Breast epithelium (tissue), 4 donors: ENCODE measurements at regions not wholly inside any gene's neighbourhood (a gene's known extent, or its start where the extent isn't known, plus 50 kb on each side); places are given as distances from the start of the nearest gene placed in this dataset.

Experiments
- DNase-seq, 2 donors: peaks; one replicate each; pipeline ENCODE4 v3.0.0-alpha.2; 2019; ENCODE audit warnings: low spot score in 2 of 2
- H3K27ac ChIP-seq, 2 donors: fragments of 200-600 bp; sonication (generic) in 1 of 2; one replicate each; pipeline ENCODE4 v1.5.1; 2016 to 2019; ENCODE audit warnings: mild to moderate bottlenecking in 1 of 2
- H3K27me3 ChIP-seq, 2 donors: fragments of 200-600 bp; sonication (generic) in 1 of 2; one replicate each; pipeline versions ENCODE4 v1.5.1 to v1.6.0; 2017 to 2019; ENCODE audit warnings: control low read depth in 1 of 2, mild to moderate bottlenecking in 1 of 2
- H3K36me3 ChIP-seq: fragments of 200-600 bp; one replicate; pipeline ENCODE4 v1.5.1; 2019
- H3K4me1 ChIP-seq, 2 donors: fragments of 200-600 bp; sonication (generic); one replicate each; pipeline ENCODE4 v1.5.1; 2016 to 2019; ENCODE audit warnings: control low read depth in 1 of 2
- H3K4me3 ChIP-seq, 3 donors: fragments of 200-600 bp; sonication (generic); 1 replicate in 2 of 3; 2 replicates in 1 of 3; pipeline ENCODE4 v1.5.1; 2016 to 2019; ENCODE audit warnings: mild to moderate bottlenecking in 3 of 3, moderate library complexity in 2 of 3
- H3K9me3 ChIP-seq, 2 donors: fragments of 200-600 bp; sonication (generic) in 1 of 2; one replicate each; pipeline ENCODE4 v1.5.1; 2016 to 2019; ENCODE audit warnings: control low read depth in 1 of 2
- POLR2A ChIP-seq: fragments of 450-650 bp; IDR thresholded peaks from one replicate; pipeline ENCODE4 v1.6.1; 2016; ENCODE audit warnings: antibody characterized with exemption, mild to moderate bottlenecking, moderate library complexity
- POLR2AphosphoS5 ChIP-seq, 3 donors: sonication (generic); formaldehyde crosslinking; IDR thresholded peaks; one replicate each; pipeline ENCODE4 v1.6.1; 2017; ENCODE audit warnings: antibody characterized with exemption in 3 of 3
- intact Hi-C: fragments of 100-400 bp; cut with DNase I; formaldehyde crosslinking; loops from one replicate; pipeline ENCODE4 v1.15.1; 2023; ENCODE audit warnings: low total_unique reads
- TF ChIP-seq, protein P1 (sequence below), 3 donors: fragments of 450-650 bp; IDR thresholded peaks; one replicate each; pipeline ENCODE4 v1.5.1; 2016 to 2017; ENCODE audit warnings: antibody characterized with exemption in 3 of 3, mild to moderate bottlenecking in 3 of 3, moderate library complexity in 3 of 3

DNA sequence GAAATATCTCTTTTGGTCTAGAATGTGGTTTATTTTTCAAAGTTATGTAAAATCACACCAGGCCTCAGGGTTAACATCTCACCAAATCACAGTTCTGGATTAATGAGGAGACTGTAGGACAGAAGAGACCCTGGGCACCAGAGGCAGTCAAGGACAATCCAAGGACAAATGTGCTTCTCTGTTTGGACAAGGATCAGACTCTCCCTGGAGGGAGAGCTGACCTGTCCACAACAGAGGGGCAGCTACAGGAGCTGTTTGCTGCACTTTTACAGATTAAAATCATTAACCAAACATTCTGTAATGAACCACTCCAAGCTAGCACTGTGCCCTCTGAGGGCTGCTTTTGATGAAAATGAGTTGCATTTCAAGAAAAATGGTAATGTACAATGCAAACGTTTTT, 690.6 kb upstream of the SLC8A1 start:
- H3K36me3 ChIP-seq = no peaks in the 10 kb centered on the region
- intact Hi-C loops = no loop called here
- H3K27ac ChIP-seq = no peak overlapping the region
- no peaks in the 10 kb centered on the region for H3K4me1 ChIP-seq
- no peak overlapping the region for H3K4me3 ChIP-seq
- DNase-seq = no peak
- H3K27me3 ChIP-seq = no peaks in the 10 kb centered on the region
- TF ChIP-seq POLR2AphosphoS5 (IDR thresholded peaks at IDR 0.05) = no peak
- TF ChIP-seq, protein P1, sequence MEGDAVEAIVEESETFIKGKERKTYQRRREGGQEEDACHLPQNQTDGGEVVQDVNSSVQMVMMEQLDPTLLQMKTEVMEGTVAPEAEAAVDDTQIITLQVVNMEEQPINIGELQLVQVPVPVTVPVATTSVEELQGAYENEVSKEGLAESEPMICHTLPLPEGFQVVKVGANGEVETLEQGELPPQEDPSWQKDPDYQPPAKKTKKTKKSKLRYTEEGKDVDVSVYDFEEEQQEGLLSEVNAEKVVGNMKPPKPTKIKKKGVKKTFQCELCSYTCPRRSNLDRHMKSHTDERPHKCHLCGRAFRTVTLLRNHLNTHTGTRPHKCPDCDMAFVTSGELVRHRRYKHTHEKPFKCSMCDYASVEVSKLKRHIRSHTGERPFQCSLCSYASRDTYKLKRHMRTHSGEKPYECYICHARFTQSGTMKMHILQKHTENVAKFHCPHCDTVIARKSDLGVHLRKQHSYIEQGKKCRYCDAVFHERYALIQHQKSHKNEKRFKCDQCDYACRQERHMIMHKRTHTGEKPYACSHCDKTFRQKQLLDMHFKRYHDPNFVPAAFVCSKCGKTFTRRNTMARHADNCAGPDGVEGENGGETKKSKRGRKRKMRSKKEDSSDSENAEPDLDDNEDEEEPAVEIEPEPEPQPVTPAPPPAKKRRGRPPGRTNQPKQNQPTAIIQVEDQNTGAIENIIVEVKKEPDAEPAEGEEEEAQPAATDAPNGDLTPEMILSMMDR (IDR thresholded peaks at IDR 0.05) = no peak
- no peak for TF ChIP-seq POLR2A
- H3K9me3 ChIP-seq = no peaks in the 10 kb centered on the region

DNA sequence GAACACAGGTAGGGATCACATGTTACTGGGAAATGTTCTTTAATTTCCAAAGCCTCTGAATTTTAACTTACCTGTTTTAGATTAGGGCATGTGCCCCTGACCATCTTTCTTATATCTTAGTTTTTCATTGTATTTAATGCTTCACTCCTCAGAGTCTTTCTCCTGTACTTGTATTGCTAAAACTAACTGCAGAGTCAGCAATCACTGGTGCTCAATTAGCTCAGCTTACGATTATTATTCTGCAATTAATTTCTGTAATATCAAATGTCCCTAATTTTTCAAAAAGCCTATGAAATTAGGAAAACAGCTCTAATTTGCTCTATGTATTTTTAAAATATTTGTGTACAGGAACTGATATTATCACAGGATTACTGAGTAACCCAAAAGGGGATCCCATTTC, 693.2 kb upstream of the SLC8A1 start:
- DNase-seq = no peak
- no peaks in the 10 kb centered on the region for H3K9me3 ChIP-seq
- TF ChIP-seq, protein P1 (IDR thresholded peaks at IDR 0.05) = no peak
- no peak for TF ChIP-seq POLR2AphosphoS5 (IDR thresholded peaks at IDR 0.05)
- TF ChIP-seq POLR2A = no peak
- H3K27me3 ChIP-seq = no peaks in the 10 kb centered on the region
- H3K4me3 ChIP-seq = no peak overlapping the region
- intact Hi-C loops = no loop called here
- no peak overlapping the region for H3K27ac ChIP-seq
- no peaks in the 10 kb centered on the region for H3K4me1 ChIP-seq
- H3K36me3 ChIP-seq = no peaks in the 10 kb centered on the region

DNA sequence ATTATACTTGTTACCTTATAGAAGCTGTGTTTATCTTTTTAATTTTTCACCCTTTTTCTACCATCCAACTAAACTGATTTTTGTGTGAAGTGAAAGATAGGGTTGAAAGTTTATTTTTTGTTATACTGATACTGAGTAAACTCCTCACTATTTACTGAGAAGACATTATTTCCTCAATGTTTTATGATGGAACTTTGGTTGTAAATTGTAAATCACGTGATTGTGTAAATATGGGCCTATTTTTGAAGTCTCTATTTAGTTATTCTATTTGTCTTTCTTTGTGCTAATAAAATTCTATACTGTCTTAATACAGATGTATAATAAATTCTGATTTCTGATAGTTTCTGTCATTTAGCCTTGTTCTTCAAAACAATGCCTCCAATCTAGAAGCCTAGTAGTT, 697.2 kb upstream of the SLC8A1 start:
- Histone ChIP-seq H3K27ac (no peak overlapping the region), H3K4me1 (no peaks in the 10 kb centered on the region), H3K27me3 (no peaks in the 10 kb centered on the region), H3K4me3 (no peak overlapping the region), H3K9me3 (no peaks in the 10 kb centered on the region), H3K36me3 (no peaks in the 10 kb centered on the region)
- intact Hi-C loops = no loop called here
- TF ChIP-seq, protein P1 (IDR thresholded peaks at IDR 0.05) = no peak
- TF ChIP-seq POLR2A (no peak), POLR2AphosphoS5 (IDR thresholded peaks at IDR 0.05) (no peak)
- no peak for DNase-seq

DNA sequence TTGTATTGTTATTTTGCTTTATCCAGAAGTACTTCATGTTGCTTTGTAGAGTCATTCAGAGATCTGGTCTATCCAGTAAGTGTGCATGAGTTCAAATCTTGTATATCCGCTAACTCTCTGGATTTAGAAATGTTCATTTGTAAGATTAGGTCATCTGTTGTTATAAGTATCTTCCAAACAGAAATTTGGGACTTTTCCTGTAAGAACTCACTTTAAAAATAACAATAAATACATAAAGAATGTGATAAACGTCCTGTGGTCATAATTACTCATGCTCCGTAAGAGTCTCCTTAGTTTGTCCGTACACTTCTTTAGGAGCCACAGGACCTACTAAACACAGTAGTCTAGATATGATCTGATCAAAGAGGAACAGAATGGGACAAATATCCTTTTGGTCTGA, 699.9 kb upstream of the SLC8A1 start:
- TF ChIP-seq POLR2AphosphoS5 (IDR thresholded peaks at IDR 0.05) = no peak
- no peak for TF ChIP-seq POLR2A
- TF ChIP-seq, protein P1 (IDR thresholded peaks at IDR 0.05) = no peak

DNA sequence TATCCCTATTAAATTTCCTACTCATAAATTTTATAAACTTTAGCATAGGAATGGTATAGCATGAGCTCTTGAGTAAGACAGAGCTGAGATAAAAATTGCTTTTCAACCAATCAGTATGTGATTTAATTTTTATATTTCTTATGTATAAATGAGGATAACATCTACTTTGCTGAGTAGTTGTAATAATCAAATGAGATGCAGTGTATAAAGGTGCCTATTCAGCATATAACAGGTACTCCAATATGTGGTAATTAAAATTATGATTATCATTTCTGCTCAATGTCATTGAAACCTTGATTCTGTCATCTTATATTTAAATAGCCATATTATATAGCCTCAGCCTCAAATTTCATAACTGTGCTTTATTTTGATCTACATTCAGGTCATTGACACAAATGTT, 700.4 kb upstream of the SLC8A1 start:
- no peaks in the 10 kb centered on the region for H3K36me3 ChIP-seq
- no peaks in the 10 kb centered on the region for H3K27me3 ChIP-seq
- H3K9me3 ChIP-seq = no peaks in the 10 kb centered on the region
- no peaks in the 10 kb centered on the region for H3K4me1 ChIP-seq
- H3K27ac ChIP-seq = no peak overlapping the region
- intact Hi-C loops = no loop called here
- TF ChIP-seq POLR2AphosphoS5 (IDR thresholded peaks at IDR 0.05) = no peak
- TF ChIP-seq, protein P1 (IDR thresholded peaks at IDR 0.05) = no peak
- TF ChIP-seq POLR2A = no peak
- H3K4me3 ChIP-seq = no peak overlapping the region
- no peak for DNase-seq

More for the DNA sequence above, 699.9 kb upstream of the SLC8A1 start:
- intact Hi-C loops = no loop called here
- no peak overlapping the region for H3K27ac ChIP-seq
- no peak for DNase-seq
- no peaks in the 10 kb centered on the region for H3K4me1 ChIP-seq
- no peaks in the 10 kb centered on the region for H3K36me3 ChIP-seq
- no peaks in the 10 kb centered on the region for H3K27me3 ChIP-seq
- H3K4me3 ChIP-seq = no peak overlapping the region
- no peaks in the 10 kb centered on the region for H3K9me3 ChIP-seq
